T-cell (primary cell): ENCODE measurements at regions not wholly inside any gene's neighbourhood (a gene's known extent, or its start where the extent isn't known, plus 50 kb on each side); places are given as distances from the start of the nearest gene placed in this dataset.

Experiments
- ATAC-seq, 4 experiments: fragments of 200-7000 bp in 3 of 4; fragments of 150-1000 bp in 1 of 4; cut with Tn5 transposase; replicated peaks in 1 of 4; 1 replicate in 3 of 4; 2 replicates in 1 of 4; pipeline ENCODE4 v1.10.0; 2021; ENCODE audit warnings: moderate library complexity in 3 of 4, mild to moderate bottlenecking in 2 of 4, moderate number of reproducible peaks in 1 of 4
- CTCF ChIA-PET, 2 donors: fragments of 300-600 bp; sonication (Branson Sonifier 250); formaldehyde crosslinking; loops; one replicate each; lab custom pipeline; 2022; ENCODE audit warnings: antibody characterized with exemption in 2 of 2; lab: Charles Lee
- POLR2A ChIA-PET, 2 donors: fragments of 300-600 bp; sonication (Branson Sonifier 250); formaldehyde crosslinking; loops; one replicate each; lab custom pipeline; 2022; ENCODE audit warnings: antibody characterized with exemption in 2 of 2; lab: Charles Lee
- DNase-seq, 35 experiments: peaks; one replicate each; pipeline versions ENCODE4 v3.0.0 to v3.0.0-alpha.2; 2013 to 2023
- H3K27ac ChIP-seq: one replicate; pipeline ENCODE4 v1.5.1; 2013; ENCODE audit warnings: low read length
- H3K27me3 ChIP-seq, 2 experiments: replicated peaks in 1 of 2; 1 replicate in 1 of 2; 2 replicates in 1 of 2; pipeline versions ENCODE4 v1.6.1 to v1.7.0; 2013; ENCODE audit warnings: low read length in 1 of 2, mixed read lengths in 1 of 2; ENCODE audit not compliant: control insufficient read depth in 2 of 2, insufficient read depth in 2 of 2; ENCODE audit errors: extremely low read depth in 1 of 2
- H3K36me3 ChIP-seq, 2 donors: 1 replicate in 1 of 2; 2 replicates in 1 of 2; pipeline versions ENCODE4 v1.6.1 to v1.7.0; 2013; ENCODE audit warnings: low read length in 1 of 2; ENCODE audit not compliant: control insufficient read depth in 2 of 2, insufficient read depth in 1 of 2; ENCODE audit errors: extremely low read depth in 1 of 2
- H3K4me1 ChIP-seq, 2 experiments: 1 replicate in 1 of 2; 2 replicates in 1 of 2; pipeline versions ENCODE4 v1.6.1 to v1.7.0; 2013; ENCODE audit warnings: low read length in 2 of 2, mixed read lengths in 1 of 2; ENCODE audit not compliant: insufficient read depth in 2 of 2, control insufficient read depth in 1 of 2; ENCODE audit errors: extremely low read depth in 1 of 2
- H3K4me3 ChIP-seq, 2 donors: 1 replicate in 1 of 2; 2 replicates in 1 of 2; pipeline versions ENCODE4 v1.5.1 to v1.7.0; 2013; ENCODE audit warnings: mild to moderate bottlenecking in 2 of 2, low read length in 1 of 2, moderate library complexity in 1 of 2; ENCODE audit not compliant: control insufficient read depth in 1 of 2; ENCODE audit errors: extremely low read depth in 1 of 2
- H3K9me3 ChIP-seq: 2 replicates; pipeline ENCODE4 v1.7.0; 2013
- H3K27ac Mint-ChIP-seq, 2 donors: one replicate each; pipeline ENCODE4 v1.8.0; 2020 to 2021; ENCODE audit warnings: mild to moderate bottlenecking in 2 of 2, mixed read lengths in 2 of 2
- H3K27me3 Mint-ChIP-seq, 2 donors: one replicate each; pipeline ENCODE4 v1.8.0; 2021 to 2022; ENCODE audit warnings: mixed read lengths in 2 of 2
- H3K36me3 Mint-ChIP-seq: one replicate; pipeline ENCODE4 v1.8.0; 2021; ENCODE audit warnings: mixed read lengths
- H3K4me1 Mint-ChIP-seq, 3 donors: one replicate each; pipeline ENCODE4 v1.8.0; 2020 to 2022; ENCODE audit warnings: mixed read lengths in 3 of 3, mild to moderate bottlenecking in 1 of 3
- H3K4me3 Mint-ChIP-seq, 3 donors: one replicate each; pipeline ENCODE4 v1.8.0; 2020 to 2022; ENCODE audit warnings: mild to moderate bottlenecking in 3 of 3, mixed read lengths in 3 of 3, moderate library complexity in 3 of 3
- H3K9me3 Mint-ChIP-seq, 3 donors: one replicate each; pipeline ENCODE4 v1.8.0; 2020 to 2022; ENCODE audit warnings: mixed read lengths in 3 of 3
- WGBS: methylation state at CpG from one replicate; pipeline ENCODE4 v1.1.5; 2013; ENCODE audit warnings: missing lambda C conversion rate; ENCODE audit not compliant: insufficient coverage; 5-methylcytosine and 5-hydroxymethylcytosine counted together

- Histone ChIP-seq H3K27me3 (no peaks in the 10 kb centered on the region), H3K4me1 (peaks cover 0 to under 1% of the 10 kb centered on the region in 2 experiments), H3K4me3 (no peak overlapping the region), H3K27ac (no peak overlapping the region), H3K9me3 (no peaks in the 10 kb centered on the region), H3K36me3 (no peaks in the 10 kb centered on the region)
- peaks cover 12 to 16% (median 13%) of the 10 kb centered on the region in 3 donors for H3K4me1 Mint-ChIP-seq
- ChIA-PET POLR2A (no interaction called here), CTCF (no interaction called here)
- H3K4me3 Mint-ChIP-seq: no peak overlapping the region
- DNase-seq (no peak), ATAC-seq (no peak)
- no peaks in the 10 kb centered on the region for H3K36me3 Mint-ChIP-seq
- no peak overlapping the region for H3K27ac Mint-ChIP-seq
- H3K27me3 Mint-ChIP-seq: no peaks in the 10 kb centered on the region
- no peaks in the 10 kb centered on the region for H3K9me3 Mint-ChIP-seq
- 86% methylated on average over 1 of the region's 8 CpGs for WGBS
Observed at GRCh38 chr1:173302890-173303829, 96.0 kb upstream of the TNFSF4 start.

GRCh38 chr1:173303984-173304383, 96.9 kb upstream of the TNFSF4 start:
- H3K4me1 ChIP-seq: no peaks in the 10 kb centered on the region
- no peaks in the 10 kb centered on the region for H3K9me3 ChIP-seq
- POLR2A ChIA-PET: no interaction called here
- CTCF ChIA-PET: interaction anchor here in 1 of 2 donors (0.6 kb wide), 1 partner anchor 1615 kb away, joined by 13 read pairs; no protein-coding TSS in a partner anchor
- Mint-ChIP-seq H3K27me3 (no peaks in the 10 kb centered on the region), H3K36me3 (no peaks in the 10 kb centered on the region), H3K9me3 (peaks cover 0 to 5% (median 0%) of the 10 kb centered on the region in 3 donors), H3K4me1 (peaks cover 4 to 11% (median 6%) of the 10 kb centered on the region in 3 donors), H3K4me3 (no peak overlapping the region), H3K27ac (no peak overlapping the region)
- H3K4me3 ChIP-seq: no peak overlapping the region
- H3K27ac ChIP-seq: no peak overlapping the region
- H3K27me3 ChIP-seq: no peaks in the 10 kb centered on the region
- ATAC-seq (no peak), DNase-seq (no peak)
- H3K36me3 ChIP-seq: no peaks in the 10 kb centered on the region
- WGBS: no CpG with 5 or more reads among the region's 1 CpG

DNA sequence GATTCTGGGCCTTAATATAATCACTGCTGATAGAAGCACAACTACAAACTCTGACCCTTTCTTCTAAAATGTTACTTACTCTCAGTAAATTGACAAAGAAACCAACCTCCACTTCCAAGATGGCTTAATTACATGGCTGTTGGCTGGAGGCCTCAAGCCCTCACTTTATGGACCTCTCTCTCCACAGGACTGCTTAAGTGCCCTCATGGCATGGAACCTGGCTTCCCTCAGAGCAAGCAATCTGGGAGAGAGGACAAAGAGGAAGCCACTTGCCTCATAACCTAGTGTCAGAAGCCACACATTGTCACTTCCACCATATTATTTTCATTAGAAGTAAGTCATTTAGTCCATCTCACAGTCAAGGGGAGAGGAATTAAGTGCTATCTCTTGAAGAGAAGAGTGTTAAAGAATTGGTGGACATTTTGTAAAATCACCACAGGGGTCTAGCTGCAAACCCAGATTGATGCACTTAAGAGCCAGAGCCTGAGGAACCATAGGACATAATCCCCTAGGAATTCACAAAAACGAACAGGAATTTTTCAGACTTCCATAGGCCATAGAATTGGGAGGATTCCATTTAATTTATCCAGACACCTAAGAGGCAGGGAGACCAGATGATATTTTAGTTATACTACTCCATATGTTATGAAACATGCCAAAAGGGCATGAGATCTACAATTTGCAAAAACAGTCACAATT, 97.5 kb upstream of the TNFSF4 start:
- POLR2A ChIA-PET: no interaction called here

DNA sequence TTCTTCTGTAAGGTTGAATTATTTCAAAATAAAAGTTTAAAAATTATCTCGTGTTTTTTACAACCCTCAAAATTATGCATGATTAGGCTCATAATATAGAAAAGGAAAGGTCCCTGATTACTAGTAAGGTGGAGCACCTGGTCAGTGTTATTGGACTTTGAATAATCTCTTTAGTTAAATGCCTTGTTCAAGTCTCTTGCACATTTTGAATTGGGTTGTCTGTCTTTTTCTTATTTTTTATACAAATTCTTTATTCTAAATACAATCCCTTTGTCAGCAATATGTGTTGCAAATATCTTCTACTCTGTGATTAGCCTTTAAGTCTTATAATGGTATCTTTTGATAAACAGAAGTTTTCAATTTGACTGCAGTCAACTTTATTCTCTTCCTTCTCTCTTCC, 100.7 kb upstream of the TNFSF4 start:
- Histone ChIP-seq H3K36me3 (no peaks in the 10 kb centered on the region), H3K27me3 (no peaks in the 10 kb centered on the region), H3K27ac (no peak overlapping the region), H3K4me1 (no peaks in the 10 kb centered on the region), H3K4me3 (no peak overlapping the region), H3K9me3 (peaks cover 3% of the 10 kb centered on the region)
- DNase-seq (no peak), ATAC-seq (no peak)
- Mint-ChIP-seq H3K36me3 (peaks cover 17% of the 10 kb centered on the region), H3K27ac (no peak overlapping the region), H3K4me3 (no peak overlapping the region), H3K27me3 (no peaks in the 10 kb centered on the region), H3K9me3 (peaks cover 0 to 30% (median 13%) of the 10 kb centered on the region in 3 donors), H3K4me1 (no peaks in the 10 kb centered on the region)
- CTCF ChIA-PET: no interaction called here
- no CpG with 5 or more reads among the region's 1 CpG for WGBS
- POLR2A ChIA-PET: no interaction called here

More for the DNA sequence above, 97.5 kb upstream of the TNFSF4 start:
- no peak overlapping the region for H3K27ac ChIP-seq
- no peak overlapping the region for H3K4me3 Mint-ChIP-seq
- H3K9me3 ChIP-seq: no peaks in the 10 kb centered on the region
- H3K27ac Mint-ChIP-seq: no peak overlapping the region
- no peak for DNase-seq
- no peaks in the 10 kb centered on the region for H3K4me1 ChIP-seq
- no CpG with 5 or more reads among the region's 1 CpG for WGBS
- H3K27me3 Mint-ChIP-seq: no peaks in the 10 kb centered on the region
- CTCF ChIA-PET: interaction anchor here in 1 of 2 donors (0.6 kb wide), 1 partner anchor 1614 kb away, joined by 13 read pairs; no protein-coding TSS in a partner anchor
- H3K4me1 Mint-ChIP-seq: peaks cover 0 to 5% (median 0%) of the 10 kb centered on the region in 3 donors
- H3K9me3 Mint-ChIP-seq: peaks cover 0 to 8% (median 0%) of the 10 kb centered on the region in 3 donors
- H3K4me3 ChIP-seq: no peak overlapping the region
- H3K36me3 Mint-ChIP-seq: no peaks in the 10 kb centered on the region
- no peaks in the 10 kb centered on the region for H3K36me3 ChIP-seq
- ATAC-seq: no peak
- H3K27me3 ChIP-seq: no peaks in the 10 kb centered on the region

GRCh38 chr1:173314656-173315055, 107.5 kb upstream of the TNFSF4 start:
- DNase-seq: no peak

GRCh38 chr1:173315296-173315695, 108.2 kb upstream of the TNFSF4 start:
- Mint-ChIP-seq H3K9me3 (peaks cover 0 to 19% (median 9%) of the 10 kb centered on the region in 3 donors), H3K36me3 (peaks cover 42% of the 10 kb centered on the region), H3K4me3 (no peak overlapping the region), H3K27ac (no peak overlapping the region), H3K4me1 (peaks cover 8 to 11% (median 8%) of the 10 kb centered on the region in 3 donors), H3K27me3 (no peaks in the 10 kb centered on the region)
- H3K4me1 ChIP-seq: no peaks in the 10 kb centered on the region
- no peaks in the 10 kb centered on the region for H3K27me3 ChIP-seq
- H3K4me3 ChIP-seq: no peak overlapping the region
- ATAC-seq (no peak), DNase-seq (no peak)
- H3K9me3 ChIP-seq: no peaks in the 10 kb centered on the region
- ChIA-PET CTCF (no interaction called here), POLR2A (no interaction called here)
- H3K36me3 ChIP-seq: no peaks in the 10 kb centered on the region
- no peak overlapping the region for H3K27ac ChIP-seq
- WGBS: no CpG with 5 or more reads among the region's 3 CpGs

More at GRCh38 chr1:173314656-173315055, 107.5 kb upstream of the TNFSF4 start:
- Histone ChIP-seq H3K27me3 (no peaks in the 10 kb centered on the region), H3K4me3 (no peak overlapping the region), H3K4me1 (no peaks in the 10 kb centered on the region), H3K27ac (no peak overlapping the region), H3K9me3 (peaks cover 3% of the 10 kb centered on the region), H3K36me3 (no peaks in the 10 kb centered on the region)
- CTCF ChIA-PET: no interaction called here
- H3K4me1 Mint-ChIP-seq: peaks cover 8 to 11% (median 8%) of the 10 kb centered on the region in 3 donors
- WGBS: no CpG with 5 or more reads among the region's 1 CpG
- peaks cover 0 to 23% (median 13%) of the 10 kb centered on the region in 3 donors for H3K9me3 Mint-ChIP-seq
- H3K27me3 Mint-ChIP-seq: no peaks in the 10 kb centered on the region
- no peak overlapping the region for H3K4me3 Mint-ChIP-seq
- no peak overlapping the region for H3K27ac Mint-ChIP-seq
- POLR2A ChIA-PET: interaction anchor here in 1 of 2 donors (0.6 kb wide), 1 partner anchor 23 kb away, joined by 3 read pairs; no protein-coding TSS in a partner anchor
- peaks cover 42% of the 10 kb centered on the region for H3K36me3 Mint-ChIP-seq
- ATAC-seq: no peak
